PFSK-1 (cell line): ENCODE measurements at regions not wholly inside any gene's neighbourhood (a gene's known extent, or its start where the extent isn't known, plus 50 kb on each side); places are given as distances from the start of the nearest gene placed in this dataset.

Experiments used
- FOXP2 ChIP-seq: optimal IDR thresholded peaks from 2 replicates; pipeline ENCODE3; 2011; ENCODE audit warnings: borderline replicate concordance, control low read depth, inconsistent platforms; ENCODE audit not compliant: insufficient read depth; ENCODE audit errors: extremely low read length, extremely low read depth
- POLR2AphosphoS5 ChIP-seq: IDR thresholded peaks from 2 replicates; pipeline ENCODE4 v1.6.1; 2012; ENCODE audit warnings: low read depth, mild to moderate bottlenecking, control low read depth, low read length, moderate library complexity
- REST ChIP-seq, 2 experiments: IDR thresholded peaks; 2 replicates each; pipeline versions ENCODE4 v1.6.1 to v1.8.0; 2011 to 2012; ENCODE audit warnings: low read depth in 2 of 2, low read length in 2 of 2, control low read depth in 1 of 2, inconsistent platforms in 1 of 2, mild to moderate bottlenecking in 1 of 2, moderate library complexity in 1 of 2; ENCODE audit not compliant: insufficient read depth in 1 of 2
- SIN3A ChIP-seq: IDR thresholded peaks from 2 replicates; pipeline ENCODE4 v1.6.1; 2012; ENCODE audit warnings: mild to moderate bottlenecking, low read length, moderate library complexity, borderline replicate concordance; ENCODE audit not compliant: insufficient read depth
- TAF1 ChIP-seq: IDR thresholded peaks from 2 replicates; pipeline ENCODE4 v1.6.1; 2012; ENCODE audit warnings: low read length, control low read depth, borderline replicate concordance; ENCODE audit not compliant: insufficient read depth

- no peak for TF ChIP-seq TAF1
- no peak for TF ChIP-seq POLR2AphosphoS5
- no peak for TF ChIP-seq REST (IDR thresholded peaks at IDR 0.05; ENCODE audit: insufficient read depth in 1 of 2, low read depth in 2 of 2, low read length in 2 of 2)
- TF ChIP-seq FOXP2 = no peak
- no peak for TF ChIP-seq SIN3A
Measured at GRCh38 chr5:72673180-72673579, 143.3 kb upstream of the TNPO1 start.

- TF ChIP-seq POLR2AphosphoS5 (no peak), REST (IDR thresholded peaks at IDR 0.05; ENCODE audit: insufficient read depth in 1 of 2, low read depth in 2 of 2, low read length in 2 of 2) (no peak), SIN3A (no peak), TAF1 (no peak), FOXP2 (no peak)
Measured at GRCh38 chr5:72667708-72668107, 148.8 kb upstream of the TNPO1 start.

- TF ChIP-seq TAF1 = no peak
- TF ChIP-seq SIN3A = no peak
- no peak for TF ChIP-seq POLR2AphosphoS5
Measured at GRCh38 chr5:72662936-72663335, 153.5 kb upstream of the TNPO1 start.

- TF ChIP-seq TAF1 (no peak), POLR2AphosphoS5 (no peak), SIN3A (no peak), FOXP2 (no peak), REST (IDR thresholded peaks at IDR 0.05; ENCODE audit: insufficient read depth in 1 of 2, low read depth in 2 of 2, low read length in 2 of 2) (no peak)
Measured at GRCh38 chr5:72662305-72662704, 154.2 kb upstream of the TNPO1 start.

- TF ChIP-seq REST (IDR thresholded peaks at IDR 0.05; ENCODE audit: insufficient read depth in 1 of 2, low read depth in 2 of 2, low read length in 2 of 2) (no peak), TAF1 (no peak), SIN3A (no peak), FOXP2 (no peak)
Measured at GRCh38 chr5:72661405-72661804, 154.2 kb upstream of the ZNF366 start.

GRCh38 chr5:72659726-72660125, 152.5 kb upstream of the ZNF366 start:
- TF ChIP-seq FOXP2 (no peak), SIN3A (no peak), TAF1 (no peak), REST (IDR thresholded peaks at IDR 0.05; ENCODE audit: insufficient read depth in 1 of 2, low read depth in 2 of 2, low read length in 2 of 2) (no peak), POLR2AphosphoS5 (no peak)
